KMS-11 (cell line): ENCODE measurements at regions not wholly inside any gene's neighbourhood (a gene's known extent, or its start where the extent isn't known, plus 50 kb on each side); places are given as distances from the start of the nearest gene placed in this dataset.

ENCODE experiments used
- H2AFZ ChIP-seq: fragments of 200-600 bp; sonication (generic); 2 replicates; pipeline ENCODE4 v1.6.1; 2016; ENCODE audit warnings: antibody characterized with exemption, mixed run types, low read depth
- H3K27ac ChIP-seq: fragments of 200-600 bp; sonication (generic); 2 replicates; pipeline ENCODE4 v1.6.1; 2016; ENCODE audit warnings: mild to moderate bottlenecking, mixed run types
- H3K27me3 ChIP-seq: fragments of 200-600 bp; sonication (generic); 2 replicates; pipeline ENCODE4 v1.6.1; 2017; ENCODE audit warnings: mild to moderate bottlenecking, low read depth, mixed run types, moderate library complexity; ENCODE audit not compliant: insufficient read depth
- H3K36me3 ChIP-seq: fragments of 200-600 bp; sonication (generic); 2 replicates; pipeline ENCODE4 v1.6.1; 2017; ENCODE audit warnings: mild to moderate bottlenecking, mixed run types; ENCODE audit not compliant: insufficient read depth
- H3K4me1 ChIP-seq: fragments of 200-600 bp; sonication (generic); 2 replicates; pipeline ENCODE4 v1.6.1; 2016; ENCODE audit warnings: mild to moderate bottlenecking, low read depth, mixed run types; ENCODE audit not compliant: poor library complexity, severe bottlenecking
- H3K4me2 ChIP-seq: fragments of 200-600 bp; sonication (generic); 2 replicates; pipeline ENCODE4 v1.7.0; 2016; ENCODE audit warnings: mild to moderate bottlenecking, mixed run types
- H3K4me3 ChIP-seq: fragments of 200-600 bp; sonication (generic); IDR thresholded peaks from 2 replicates; pipeline ENCODE4 v1.6.1; 2017; ENCODE audit warnings: low read depth, low read length, mixed read lengths; ENCODE audit not compliant: insufficient read depth
- H3K79me2 ChIP-seq: fragments of 200-600 bp; sonication (generic); 2 replicates; pipeline ENCODE4 v1.6.1; 2016; ENCODE audit warnings: low read depth, mixed run types; ENCODE audit not compliant: insufficient read depth
- H3K9ac ChIP-seq: fragments of 200-600 bp; sonication (generic); 2 replicates; pipeline ENCODE4 v1.6.1; 2016; ENCODE audit warnings: mild to moderate bottlenecking, mixed run types
- H4K20me1 ChIP-seq: fragments of 200-600 bp; sonication (generic); 2 replicates; pipeline ENCODE4 v1.6.1; 2016; ENCODE audit warnings: mild to moderate bottlenecking, mixed run types; ENCODE audit not compliant: insufficient read depth
- TF ChIP-seq, protein P1 (sequence below): fragments of 200-600 bp; sonication (generic); conservative IDR thresholded peaks from 2 replicates; pipeline ENCODE4 v1.6.1; 2017; ENCODE audit warnings: low read depth, mild to moderate bottlenecking, antibody characterized with exemption, low read length, moderate library complexity, mixed read lengths

DNA sequence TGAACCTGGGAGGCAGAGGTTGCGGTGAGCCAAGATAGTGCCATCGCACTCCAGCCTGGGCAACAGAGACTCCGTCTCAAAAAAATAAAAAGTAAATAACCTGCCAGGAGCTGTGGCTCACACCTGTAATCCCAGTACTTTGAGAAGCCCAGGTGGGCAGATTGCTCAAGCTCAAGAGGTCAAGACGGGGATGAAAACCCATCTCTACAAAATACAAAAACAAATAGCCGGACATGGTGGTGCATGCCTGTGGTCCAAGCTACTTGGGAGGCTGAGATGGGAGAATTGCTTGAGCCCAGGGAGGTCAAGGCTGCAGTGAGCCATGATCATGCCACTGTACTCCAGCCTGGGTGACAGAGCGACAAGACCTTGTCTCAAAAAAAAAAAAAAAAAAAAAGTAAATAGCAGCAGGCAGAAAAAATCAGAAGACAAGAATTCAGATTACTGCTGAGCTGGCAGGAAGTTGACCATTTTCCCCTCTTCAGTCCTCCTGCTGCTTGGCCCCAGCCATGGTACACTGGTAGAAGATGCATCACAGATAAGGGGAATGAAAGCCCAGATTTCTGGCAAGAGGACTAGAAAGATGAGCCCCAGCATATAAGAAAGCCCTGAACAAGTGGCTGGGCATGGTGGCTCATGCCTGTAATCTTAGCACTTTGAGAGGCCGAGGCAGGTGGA lies 97.6 kb downstream of the TOMM20 start:
- TF ChIP-seq, protein P1, sequence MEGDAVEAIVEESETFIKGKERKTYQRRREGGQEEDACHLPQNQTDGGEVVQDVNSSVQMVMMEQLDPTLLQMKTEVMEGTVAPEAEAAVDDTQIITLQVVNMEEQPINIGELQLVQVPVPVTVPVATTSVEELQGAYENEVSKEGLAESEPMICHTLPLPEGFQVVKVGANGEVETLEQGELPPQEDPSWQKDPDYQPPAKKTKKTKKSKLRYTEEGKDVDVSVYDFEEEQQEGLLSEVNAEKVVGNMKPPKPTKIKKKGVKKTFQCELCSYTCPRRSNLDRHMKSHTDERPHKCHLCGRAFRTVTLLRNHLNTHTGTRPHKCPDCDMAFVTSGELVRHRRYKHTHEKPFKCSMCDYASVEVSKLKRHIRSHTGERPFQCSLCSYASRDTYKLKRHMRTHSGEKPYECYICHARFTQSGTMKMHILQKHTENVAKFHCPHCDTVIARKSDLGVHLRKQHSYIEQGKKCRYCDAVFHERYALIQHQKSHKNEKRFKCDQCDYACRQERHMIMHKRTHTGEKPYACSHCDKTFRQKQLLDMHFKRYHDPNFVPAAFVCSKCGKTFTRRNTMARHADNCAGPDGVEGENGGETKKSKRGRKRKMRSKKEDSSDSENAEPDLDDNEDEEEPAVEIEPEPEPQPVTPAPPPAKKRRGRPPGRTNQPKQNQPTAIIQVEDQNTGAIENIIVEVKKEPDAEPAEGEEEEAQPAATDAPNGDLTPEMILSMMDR, result no peak
- H3K4me3 ChIP-seq, result no peak overlapping the region
- H2AFZ ChIP-seq, result no peak overlapping the region
- no peaks in the 10 kb centered on the region for H3K36me3 ChIP-seq
- H3K27me3 ChIP-seq, result no peaks in the 10 kb centered on the region
- H3K27ac ChIP-seq, result no peak overlapping the region
- no peak overlapping the region for H3K9ac ChIP-seq
- H3K4me2 ChIP-seq, result no peak overlapping the region
- no peaks in the 10 kb centered on the region for H4K20me1 ChIP-seq
- no peaks in the 10 kb centered on the region for H3K79me2 ChIP-seq
- no peaks in the 10 kb centered on the region for H3K4me1 ChIP-seq

DNA sequence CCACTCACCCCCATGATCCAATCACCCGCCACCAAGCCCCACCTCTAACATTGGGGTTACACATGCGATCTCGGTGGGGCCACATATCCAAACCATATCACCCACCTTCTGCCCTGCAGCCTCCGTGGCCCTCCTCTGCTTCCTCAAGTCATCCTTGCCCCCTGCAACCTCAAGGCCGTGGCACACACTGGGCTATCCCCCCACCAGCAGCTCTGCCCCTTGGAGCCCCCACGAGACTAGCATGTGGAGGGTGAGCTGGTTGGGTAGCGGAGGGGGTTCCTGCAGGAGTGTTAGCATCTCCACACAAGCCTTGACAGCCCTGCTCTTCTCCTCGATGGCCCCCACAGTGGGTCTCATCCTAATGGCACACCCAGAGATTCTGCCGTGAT lies 100.8 kb downstream of the TOMM20 start:
- Histone ChIP-seq H3K27me3 (no peaks in the 10 kb centered on the region), H3K9ac (no peak overlapping the region), H3K4me2 (no peak overlapping the region), H3K27ac (no peak overlapping the region), H3K36me3 (no peaks in the 10 kb centered on the region), H4K20me1 (no peaks in the 10 kb centered on the region), H3K4me3 (no peak overlapping the region), H2AFZ (no peak overlapping the region), H3K79me2 (no peaks in the 10 kb centered on the region), H3K4me1 (no peaks in the 10 kb centered on the region)
- TF ChIP-seq, protein P1, result no peak

DNA sequence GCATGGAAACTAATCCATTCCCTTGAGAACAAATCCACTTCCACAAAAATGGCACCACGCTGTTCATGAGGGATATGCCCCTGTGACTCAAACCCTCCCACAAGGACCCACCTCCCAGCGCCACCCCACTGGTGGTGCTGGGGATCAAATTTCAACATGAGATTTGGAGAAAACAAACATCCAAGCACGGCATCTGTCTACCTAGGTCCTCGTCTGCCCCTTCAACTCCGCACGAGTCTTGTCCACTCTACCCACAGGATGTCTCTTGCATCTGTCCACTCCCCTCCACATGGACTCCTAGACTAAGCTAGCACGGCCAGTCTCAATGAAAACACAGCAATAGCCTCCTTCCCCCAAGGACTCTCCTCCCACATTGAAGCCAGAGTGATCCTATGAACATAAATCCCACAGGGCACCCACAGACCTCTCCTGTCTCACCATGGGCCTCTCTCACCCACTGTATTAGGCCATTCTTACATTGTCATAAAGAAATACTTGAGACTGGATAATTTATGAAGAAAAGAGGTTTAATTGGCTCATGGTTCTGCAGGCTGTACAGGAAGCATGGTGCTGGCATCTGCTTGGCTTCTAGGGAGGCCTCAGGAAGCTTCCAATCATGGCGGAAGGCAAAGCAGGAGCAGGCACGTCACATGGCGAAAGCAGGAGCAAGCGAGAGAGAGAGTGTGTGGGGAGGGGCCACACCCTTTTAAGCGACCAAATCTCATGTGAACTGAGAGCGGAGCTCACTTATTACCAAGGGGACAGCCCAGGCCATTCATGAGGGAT lies 101.4 kb downstream of the TOMM20 start:
- no peak overlapping the region for H3K4me2 ChIP-seq
- no peak overlapping the region for H3K9ac ChIP-seq
- TF ChIP-seq, protein P1, result no peak
- no peak overlapping the region for H3K27ac ChIP-seq
- H3K27me3 ChIP-seq, result no peaks in the 10 kb centered on the region
- no peaks in the 10 kb centered on the region for H3K36me3 ChIP-seq
- no peak overlapping the region for H2AFZ ChIP-seq
- H4K20me1 ChIP-seq, result no peaks in the 10 kb centered on the region
- no peaks in the 10 kb centered on the region for H3K79me2 ChIP-seq
- H3K4me3 ChIP-seq, result no peak overlapping the region
- no peaks in the 10 kb centered on the region for H3K4me1 ChIP-seq

DNA sequence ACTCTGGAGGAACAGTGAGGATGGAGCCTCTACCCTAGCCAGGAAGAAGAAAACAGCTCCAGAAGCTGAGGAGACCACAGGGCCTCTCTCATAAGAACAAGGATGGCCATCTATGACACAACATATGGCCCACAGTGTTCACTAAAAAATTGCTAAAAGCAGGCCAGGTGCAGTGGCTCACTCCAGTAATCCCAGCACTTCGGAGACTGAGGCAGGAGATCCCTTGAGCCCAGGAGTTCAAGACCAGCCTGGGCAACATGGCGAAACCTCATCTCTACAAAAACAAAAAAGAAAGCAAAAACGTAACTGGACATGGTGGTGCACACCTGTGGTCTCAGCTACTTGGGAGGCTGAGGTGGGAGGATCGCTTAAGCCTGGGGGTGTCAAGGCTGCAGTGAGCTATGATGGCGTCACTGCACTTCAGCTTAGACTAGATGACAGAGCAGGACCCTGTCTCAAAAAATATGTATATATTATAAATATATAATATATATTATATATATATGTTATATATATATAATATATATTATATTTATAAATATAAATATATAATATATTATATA lies 103.1 kb downstream of the TOMM20 start:
- Histone ChIP-seq H4K20me1 (no peaks in the 10 kb centered on the region), H3K4me2 (no peak overlapping the region), H3K9ac (no peak overlapping the region), H3K36me3 (no peaks in the 10 kb centered on the region), H3K4me3 (no peak overlapping the region), H3K27me3 (no peaks in the 10 kb centered on the region), H2AFZ (no peak overlapping the region), H3K4me1 (no peaks in the 10 kb centered on the region), H3K27ac (no peak overlapping the region), H3K79me2 (no peaks in the 10 kb centered on the region)
- TF ChIP-seq, protein P1, result no peak
